Ectodermal cell (in vitro differentiated cells): ENCODE measurements at regions not wholly inside any gene's neighbourhood (a gene's known extent, or its start where the extent isn't known, plus 50 kb on each side); places are given as distances from the start of the nearest gene placed in this dataset.
"Not testable (repeated sequence)": the region's sequence is repeated elsewhere in the genome, so short reads cannot be mapped to it uniquely, and the experiment has no call there.

Source experiments
- H3K27ac ChIP-seq: 2 replicates; pipeline ENCODE4 v1.7.0; 2013; ENCODE audit warnings: mild to moderate bottlenecking, low read depth, low read length; ENCODE audit not compliant: insufficient read depth, poor library complexity, severe bottlenecking
- H3K27me3 ChIP-seq: 2 replicates; pipeline ENCODE4 v1.7.0; 2013; ENCODE audit warnings: mild to moderate bottlenecking, low read length; ENCODE audit not compliant: insufficient read depth, control insufficient read depth, poor library complexity, severe bottlenecking
- H3K36me3 ChIP-seq: one replicate; pipeline ENCODE4 v1.7.0; 2013; ENCODE audit warnings: low read length; ENCODE audit not compliant: control insufficient read depth, insufficient read depth
- H3K4me1 ChIP-seq: one replicate; pipeline ENCODE4 v1.7.0; 2013; ENCODE audit warnings: low read length; ENCODE audit not compliant: control insufficient read depth, insufficient read depth
- H3K4me3 ChIP-seq: 2 replicates; pipeline ENCODE4 v1.7.0; 2013; ENCODE audit warnings: low read depth, low read length, control low read depth; ENCODE audit not compliant: insufficient read depth
- H3K9me3 ChIP-seq: 2 replicates; pipeline ENCODE4 v1.7.0; 2013; ENCODE audit warnings: mild to moderate bottlenecking, low read length, moderate library complexity; ENCODE audit not compliant: control insufficient read depth
- WGBS, 2 experiments: methylation state at CpG; one replicate each; pipeline ENCODE4 v1.1.7; 2013; ENCODE audit warnings: missing lambda C conversion rate in 2 of 2; 5-methylcytosine and 5-hydroxymethylcytosine counted together

DNA sequence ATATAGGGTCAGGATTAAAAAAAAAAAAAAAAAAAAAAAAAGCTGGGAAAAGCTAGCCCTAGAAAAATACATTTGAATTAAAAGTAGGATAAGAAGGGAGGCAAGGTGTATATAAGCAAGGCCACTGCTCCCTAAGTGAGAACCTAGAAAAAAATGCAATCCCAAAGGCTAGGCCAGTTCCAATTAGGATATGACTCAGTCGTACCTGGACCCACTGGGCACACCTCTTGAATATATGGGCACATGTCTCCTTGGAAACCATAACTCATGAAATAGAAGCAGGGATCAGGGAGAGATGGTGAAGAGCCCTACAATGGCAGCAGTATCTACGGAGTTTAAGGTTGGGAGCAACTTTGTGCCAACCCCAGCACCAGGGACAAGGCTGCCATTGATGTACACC is 314.1 kb upstream of the IL12A start:
- H3K27me3 ChIP-seq: no peaks in the 10 kb centered on the region
- no peak overlapping the region for H3K4me3 ChIP-seq
- H3K36me3 ChIP-seq: no peaks in the 10 kb centered on the region
- no peaks in the 10 kb centered on the region for H3K9me3 ChIP-seq
- 93 to 97% methylated on average over 2 of the region's 2 CpGs for WGBS, 2 experiments
- H3K4me1 ChIP-seq: peaks cover 4% of the 10 kb centered on the region
- H3K27ac ChIP-seq: no peak overlapping the region

DNA sequence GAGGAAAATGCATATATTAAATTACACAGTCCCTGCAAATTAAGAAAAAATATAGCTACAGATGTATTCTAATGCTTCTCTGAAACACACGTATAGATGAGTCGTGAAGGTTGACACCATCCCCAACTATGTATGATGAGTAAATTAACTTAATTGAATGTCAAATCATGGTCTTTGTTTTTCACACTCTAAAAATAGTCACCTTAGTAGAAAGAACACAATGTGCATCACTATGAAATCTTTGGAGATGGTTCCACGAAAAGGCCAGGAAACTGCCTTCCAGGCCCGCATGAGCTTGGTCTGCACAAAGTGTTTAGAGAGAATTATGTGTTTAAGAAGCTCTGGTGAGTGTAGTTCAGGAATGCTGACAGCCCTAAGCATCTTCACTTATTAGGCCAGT is 313.4 kb upstream of the IL12A start:
- H3K9me3 ChIP-seq: no peaks in the 10 kb centered on the region
- 83 to 98% methylated on average over 2 to 4 of the region's 4 CpGs for WGBS, 2 experiments
- H3K4me1 ChIP-seq: no peaks in the 10 kb centered on the region
- no peaks in the 10 kb centered on the region for H3K27me3 ChIP-seq
- no peak overlapping the region for H3K4me3 ChIP-seq
- no peaks in the 10 kb centered on the region for H3K36me3 ChIP-seq
- H3K27ac ChIP-seq: no peak overlapping the region

DNA sequence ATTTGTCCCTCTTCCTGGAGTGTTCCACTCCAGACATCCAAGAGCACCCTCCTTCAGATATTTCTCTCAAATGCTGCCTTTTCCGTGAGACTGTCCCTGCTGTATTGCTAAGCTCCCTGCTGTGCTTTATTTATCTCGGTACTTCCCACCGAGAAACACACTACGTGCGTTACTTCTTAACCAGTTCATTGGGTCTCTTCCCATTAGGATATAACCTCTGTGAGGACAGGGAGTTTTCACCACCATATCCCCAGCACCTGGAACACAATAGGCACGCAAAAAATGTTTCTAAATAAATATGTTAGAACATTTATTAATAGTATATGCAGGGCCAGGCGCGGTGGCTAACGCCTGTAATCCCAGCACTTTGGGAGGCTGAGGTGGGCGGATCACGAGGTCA is 308.7 kb upstream of the IL12A start:
- Histone ChIP-seq H3K9me3 (no peaks in the 10 kb centered on the region), H3K4me1 (no peaks in the 10 kb centered on the region), H3K27ac (no peak overlapping the region), H3K36me3 (no peaks in the 10 kb centered on the region), H3K4me3 (no peak overlapping the region), H3K27me3 (no peaks in the 10 kb centered on the region)
- 72 to 84% methylated on average over 10 to 11 of the region's 11 CpGs for WGBS, 2 experiments

DNA sequence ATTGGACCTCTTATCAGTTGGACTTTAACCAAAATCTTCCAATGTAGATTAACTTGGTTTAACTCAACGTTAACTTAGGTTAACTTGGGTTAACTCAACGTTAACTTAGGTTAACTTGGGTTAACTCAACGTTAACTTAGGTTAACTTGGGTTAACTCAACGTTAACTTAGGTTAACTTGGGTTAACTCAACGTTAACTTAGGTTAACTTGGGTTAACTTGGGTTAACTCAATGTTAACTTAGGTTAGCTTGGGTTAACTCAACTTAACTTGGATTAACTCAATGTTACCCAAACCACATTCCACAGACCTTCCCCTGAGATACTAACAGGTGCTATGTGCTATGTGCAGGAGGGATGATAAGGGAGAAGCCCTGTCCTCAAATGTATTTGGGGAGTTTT is 306.9 kb upstream of the IL12A start:
- WGBS, 2 experiments: 86 to 100% methylated on average over 2 to 5 of the region's 5 CpGs
- not testable (repeated sequence) for H3K9me3 ChIP-seq, H3K4me1 ChIP-seq, H3K27ac ChIP-seq, H3K27me3 ChIP-seq, H3K36me3 ChIP-seq, H3K4me3 ChIP-seq

DNA sequence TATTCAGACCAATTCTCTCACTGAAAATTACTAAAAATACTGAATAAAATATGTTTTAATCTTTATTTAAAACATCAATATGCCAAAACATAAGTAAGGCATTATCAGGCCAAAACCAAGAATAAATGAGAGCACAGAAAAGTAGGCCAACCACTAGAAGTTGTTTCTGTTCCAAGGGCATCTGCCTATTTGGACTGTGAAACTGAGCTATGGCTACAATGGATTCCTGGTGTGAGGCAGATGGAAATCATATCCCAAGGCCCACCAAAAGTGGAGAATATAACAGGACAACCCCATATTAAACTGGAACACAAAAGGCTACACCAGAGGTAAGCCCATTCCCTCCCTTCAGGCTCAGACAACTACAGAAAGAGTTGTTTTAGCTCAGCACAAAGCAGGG is 302.8 kb upstream of the IL12A start:
- Histone ChIP-seq H3K27ac (no peak overlapping the region), H3K4me1 (no peaks in the 10 kb centered on the region), H3K27me3 (no peaks in the 10 kb centered on the region), H3K9me3 (no peaks in the 10 kb centered on the region), H3K4me3 (no peak overlapping the region), H3K36me3 (no peaks in the 10 kb centered on the region)

DNA sequence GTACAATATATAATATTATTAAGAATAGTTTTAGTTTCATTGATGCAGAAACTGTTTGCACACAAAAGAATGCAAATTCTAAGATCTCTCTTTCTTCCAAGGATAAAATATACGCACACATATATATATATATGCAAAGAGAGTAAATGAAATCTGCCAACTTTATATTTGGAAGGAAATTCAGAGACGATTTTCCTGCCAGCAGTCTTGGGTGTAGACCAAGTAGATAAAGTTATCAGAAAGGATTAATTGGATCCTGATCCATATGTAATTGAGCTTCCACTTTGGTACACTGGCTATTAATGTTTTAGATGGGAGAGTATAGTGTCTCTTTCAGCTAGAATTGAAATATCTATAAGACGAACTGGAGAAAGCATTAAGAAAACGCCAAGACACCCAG is 295.4 kb upstream of the IL12A start:
- Histone ChIP-seq H3K27me3 (no peaks in the 10 kb centered on the region), H3K4me3 (no peak overlapping the region)
- WGBS, 2 experiments: 86 to 94% methylated on average over 3 of the region's 4 CpGs

DNA sequence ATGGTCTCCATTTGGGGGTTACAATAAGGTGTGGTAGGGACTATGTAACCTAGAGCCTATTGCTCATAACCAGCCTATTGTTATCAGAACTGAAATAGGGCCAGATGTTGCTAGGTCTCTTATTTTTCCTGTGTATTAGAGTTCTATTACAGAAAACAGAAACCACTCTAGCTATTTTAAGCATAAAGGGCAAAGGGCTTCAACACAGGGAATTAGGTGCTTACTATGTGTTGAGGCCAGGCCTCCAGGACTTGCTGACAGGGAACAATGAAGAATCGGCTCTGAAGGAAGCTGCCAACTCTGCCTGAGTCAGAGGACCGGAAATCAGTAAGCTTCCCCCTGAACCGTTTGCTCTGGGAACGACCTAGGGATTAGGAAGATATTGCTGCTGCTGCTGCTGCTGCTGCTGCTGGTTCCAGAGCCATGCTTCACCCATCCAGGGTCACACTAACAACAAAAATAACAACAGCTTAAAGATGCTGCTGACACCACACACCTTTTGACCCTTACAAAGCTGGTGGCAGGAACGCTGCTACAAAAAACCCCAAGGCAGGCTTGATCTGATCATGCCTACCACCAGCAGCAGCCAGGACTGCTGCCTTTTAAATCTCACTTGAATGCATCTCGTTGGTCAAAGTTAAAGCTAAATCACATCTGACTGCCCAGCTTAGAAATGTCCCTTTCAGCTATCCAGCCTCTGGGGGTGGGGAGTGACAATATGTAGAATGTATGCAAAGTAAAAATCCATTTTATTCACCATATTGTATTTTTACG is 276.9 kb upstream of the IL12A start:
- Histone ChIP-seq H3K36me3 (no peaks in the 10 kb centered on the region), H3K4me1 (no peaks in the 10 kb centered on the region), H3K27ac (no peak overlapping the region), H3K27me3 (no peaks in the 10 kb centered on the region), H3K4me3 (no peak overlapping the region), H3K9me3 (no peaks in the 10 kb centered on the region)
- 75 to 76% methylated on average over 7 of the region's 7 CpGs for WGBS, 2 experiments

More for the DNA sequence above, 295.4 kb upstream of the IL12A start:
- H3K36me3 ChIP-seq: no peaks in the 10 kb centered on the region
- no peaks in the 10 kb centered on the region for H3K4me1 ChIP-seq
- H3K9me3 ChIP-seq: no peaks in the 10 kb centered on the region
- no peak overlapping the region for H3K27ac ChIP-seq

DNA sequence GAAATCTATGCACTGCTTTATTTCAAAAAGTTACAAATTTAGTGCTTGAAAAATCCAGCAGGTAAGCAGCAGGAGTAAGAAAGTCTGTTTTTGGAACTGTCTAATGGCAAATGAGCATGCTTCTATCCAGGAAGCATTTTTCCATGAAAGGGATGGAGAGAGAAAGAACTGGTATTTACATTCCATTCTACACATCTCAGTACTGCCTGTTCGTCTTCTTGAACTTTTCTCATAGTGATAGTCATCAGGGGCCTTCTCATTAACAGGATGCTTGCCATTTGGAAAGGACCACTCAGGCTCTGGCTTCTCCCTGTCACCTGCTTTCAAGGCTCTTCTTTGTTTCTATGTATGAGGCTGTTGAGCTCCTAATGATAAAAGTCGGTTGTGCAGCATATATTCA is 267.3 kb upstream of the IL12A start:
- Histone ChIP-seq H3K4me3 (no peak overlapping the region), H3K9me3 (no peaks in the 10 kb centered on the region), H3K36me3 (no peaks in the 10 kb centered on the region), H3K4me1 (no peaks in the 10 kb centered on the region), H3K27ac (no peak overlapping the region), H3K27me3 (no peaks in the 10 kb centered on the region)
- WGBS, 2 experiments: 83 to 95% methylated on average over 2 of the region's 2 CpGs

DNA sequence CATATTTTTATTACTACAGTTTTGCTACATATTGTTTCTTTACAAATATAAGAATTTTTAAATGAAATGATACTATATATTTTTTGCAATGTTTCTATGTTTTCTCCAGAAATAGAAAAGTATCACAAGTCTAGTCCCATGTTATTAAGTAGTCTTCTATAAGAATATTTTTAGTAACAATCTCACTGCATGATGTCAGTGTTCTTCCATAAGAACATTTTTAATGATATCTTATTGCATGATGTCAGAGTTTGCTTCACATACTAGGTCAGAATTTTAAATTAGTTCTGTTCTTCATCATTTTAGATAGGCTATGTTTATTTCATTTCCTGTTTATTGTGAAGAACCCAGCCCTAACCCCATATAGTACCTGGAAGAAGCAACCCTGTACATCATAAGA is 265.3 kb upstream of the IL12A start:
- H3K4me3 ChIP-seq: no peak overlapping the region
- H3K9me3 ChIP-seq: no peaks in the 10 kb centered on the region
- no peaks in the 10 kb centered on the region for H3K27me3 ChIP-seq
- no peaks in the 10 kb centered on the region for H3K4me1 ChIP-seq
- no peak overlapping the region for H3K27ac ChIP-seq
- H3K36me3 ChIP-seq: no peaks in the 10 kb centered on the region

DNA sequence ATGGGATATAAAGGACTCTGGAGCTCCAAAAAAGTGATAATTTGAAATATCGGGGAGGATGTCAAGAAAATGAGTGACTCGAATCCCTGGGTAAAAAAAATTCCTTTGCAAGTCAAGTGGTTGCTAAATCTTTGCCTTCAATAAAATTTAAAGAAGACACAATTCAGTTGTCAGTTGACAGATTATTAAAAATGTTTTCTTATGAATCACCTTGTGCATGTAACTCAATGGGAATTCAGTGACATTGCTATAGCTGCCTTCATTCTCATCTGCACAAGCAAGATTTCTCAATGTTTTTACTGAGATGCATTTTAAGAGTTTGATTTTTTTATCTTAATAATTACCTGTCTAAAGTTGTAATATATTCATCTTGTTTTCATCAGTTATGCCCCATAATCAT is 264.0 kb upstream of the IL12A start:
- Histone ChIP-seq H3K27me3 (no peaks in the 10 kb centered on the region), H3K4me1 (no peaks in the 10 kb centered on the region), H3K27ac (no peak overlapping the region), H3K9me3 (no peaks in the 10 kb centered on the region), H3K4me3 (no peak overlapping the region), H3K36me3 (no peaks in the 10 kb centered on the region)
- 92 to 96% methylated on average over 2 of the region's 2 CpGs for WGBS, 2 experiments
